ENCODE measurements at regions not wholly inside any gene's neighbourhood (a gene's known extent, or its start where the extent isn't known, plus 50 kb on each side); places are given as distances from the start of the nearest gene placed in this dataset.

DNA sequence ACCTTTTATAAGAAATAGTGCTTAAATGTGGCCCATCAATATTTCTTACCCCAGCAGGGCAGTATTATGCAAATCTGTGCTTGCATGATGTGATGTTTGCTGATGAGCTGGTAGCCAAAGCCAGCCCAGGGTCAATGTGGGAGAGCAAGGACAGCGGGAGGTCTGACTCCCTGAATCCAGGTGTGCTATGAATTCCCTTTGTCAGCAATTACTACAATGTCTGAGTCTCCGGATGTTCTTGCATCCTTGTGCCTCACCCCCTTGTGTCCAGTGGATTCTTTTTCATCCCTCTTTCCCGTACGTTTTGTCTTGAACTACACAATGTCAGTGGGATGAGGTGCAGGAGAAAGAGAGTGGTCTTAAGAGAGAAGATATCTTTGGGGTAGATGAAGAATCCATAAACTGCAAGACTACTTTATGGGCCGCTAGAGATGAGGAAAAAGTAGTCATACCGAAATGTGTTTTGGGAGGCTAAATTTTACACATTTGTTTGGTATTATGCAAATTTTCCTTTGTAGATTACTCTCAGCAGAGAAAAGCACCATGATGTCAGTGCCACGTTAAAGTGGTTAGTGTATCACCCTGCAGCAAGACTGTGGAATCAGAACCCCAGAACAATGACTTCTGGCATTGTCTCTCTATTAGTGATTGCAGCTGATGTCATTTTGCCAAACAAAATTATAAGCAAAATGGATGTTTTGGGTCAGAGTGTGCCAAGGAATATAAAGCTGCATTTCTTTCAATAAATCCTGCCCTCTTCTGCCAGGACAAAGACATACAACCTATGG is 53.5 kb upstream of the TSHZ3 start:
- in situ Hi-C loops (cut with HindIII; ENCODE audit: low sequenced_read_pairs), result no loop called here

- in situ Hi-C loops (cut with HindIII; ENCODE audit: low sequenced_read_pairs), result no loop called here
These were observed 56.9 kb upstream of the TSHZ3 start for GRCh38 chr19:31406106-31406505.

- in situ Hi-C loops (cut with HindIII; ENCODE audit: low sequenced_read_pairs), result no loop called here
These were observed 59.4 kb upstream of the TSHZ3 start for GRCh38 chr19:31408460-31409124.

GRCh38 chr19:31413353-31413752 is 64.1 kb upstream of the TSHZ3 start:
- in situ Hi-C loops (cut with HindIII; ENCODE audit: low sequenced_read_pairs), result no loop called here

GRCh38 chr19:31415322-31415721 is 66.1 kb upstream of the TSHZ3 start:
- in situ Hi-C loops (cut with HindIII; ENCODE audit: low sequenced_read_pairs), result no loop called here

- in situ Hi-C loops (cut with HindIII; ENCODE audit: low sequenced_read_pairs), result no loop called here
These were observed 67.3 kb upstream of the TSHZ3 start for GRCh38 chr19:31416548-31416947.

GRCh38 chr19:31418055-31418454 is 68.8 kb upstream of the TSHZ3 start:
- in situ Hi-C loops (cut with HindIII; ENCODE audit: low sequenced_read_pairs), result no loop called here

DNA sequence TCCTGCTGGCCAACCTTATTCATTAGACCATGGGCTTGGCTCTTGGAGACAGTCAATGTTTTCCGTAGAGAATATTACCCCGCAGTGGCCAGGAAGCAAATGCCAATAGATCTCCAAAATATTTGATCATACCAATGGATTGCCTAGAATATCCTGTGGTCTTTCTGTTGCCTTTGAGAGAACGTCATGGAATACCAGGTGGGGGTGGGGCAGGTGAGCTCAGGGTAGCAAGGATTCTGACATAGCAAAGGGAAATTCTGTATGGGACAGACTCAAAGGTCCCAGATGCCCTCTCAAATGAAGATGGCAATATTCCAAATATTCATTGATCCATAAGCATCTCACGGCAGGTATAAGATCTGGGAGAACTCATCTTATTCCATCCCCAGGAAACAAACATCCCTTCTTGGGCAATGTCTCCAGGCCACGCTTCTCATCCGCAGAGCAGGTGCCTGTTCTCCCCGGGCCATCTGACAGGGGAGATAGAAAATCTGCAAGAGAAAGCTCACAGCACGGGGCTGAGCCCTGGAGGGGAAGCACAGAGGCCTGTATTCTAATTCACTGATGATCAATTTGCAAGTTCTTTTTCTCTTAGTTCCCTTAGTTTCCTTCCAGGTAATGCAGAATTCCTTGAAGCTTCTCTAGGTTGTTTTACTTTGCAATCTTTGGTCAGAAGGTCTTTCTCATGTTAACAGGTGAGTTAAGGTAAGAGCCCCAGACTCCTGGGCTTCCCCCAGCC is 69.6 kb upstream of the TSHZ3 start:
- in situ Hi-C loops (cut with HindIII; ENCODE audit: low sequenced_read_pairs), result no loop called here

DNA sequence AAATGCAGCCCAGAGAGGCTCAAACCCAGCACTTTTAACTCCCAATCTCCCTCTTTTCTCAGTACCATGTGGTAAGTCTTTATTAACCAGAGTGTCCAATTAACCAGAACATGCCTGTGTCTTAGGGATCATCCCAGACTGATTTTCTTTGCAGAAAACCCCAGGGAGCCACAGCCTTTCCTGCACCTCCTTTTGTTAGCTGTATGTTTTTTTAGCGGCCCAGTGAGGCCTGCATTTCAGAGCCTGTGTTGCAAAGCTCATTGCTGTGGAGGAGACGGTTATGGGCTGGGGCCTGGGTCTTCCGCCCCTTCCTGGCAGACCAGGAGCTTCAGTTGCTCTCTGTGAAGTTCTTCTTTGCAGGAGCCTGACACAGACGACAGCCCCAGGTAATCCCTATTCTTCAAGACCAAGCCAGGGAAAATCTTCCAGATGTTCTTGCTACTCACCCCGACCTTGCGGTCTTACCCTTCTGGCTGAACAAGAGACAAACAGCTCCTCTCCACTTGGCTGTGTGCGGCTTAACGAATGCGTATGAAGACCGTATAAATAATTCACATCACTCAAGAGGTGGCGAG is 70.7 kb upstream of the TSHZ3 start:
- in situ Hi-C loops (cut with HindIII; ENCODE audit: low sequenced_read_pairs), result no loop called here

DNA sequence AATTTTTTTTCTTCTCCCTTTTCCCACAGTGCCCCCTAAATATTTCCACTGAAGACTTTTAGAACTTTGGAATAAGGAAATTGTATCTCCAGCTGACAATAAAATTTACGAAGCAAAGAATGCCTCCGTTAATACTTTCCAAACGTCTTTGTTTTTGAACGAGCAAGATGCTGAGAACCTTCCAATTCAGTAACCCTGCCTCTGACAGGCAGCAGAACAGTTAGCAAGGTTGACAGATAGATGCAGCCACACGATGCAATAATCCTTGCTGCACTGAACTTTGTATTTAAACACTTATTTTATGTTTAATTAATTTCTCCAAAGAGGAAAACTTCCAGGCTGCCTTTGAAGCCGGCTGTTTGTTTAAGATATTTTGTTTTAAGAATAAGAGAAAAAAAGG is 71.8 kb upstream of the TSHZ3 start:
- in situ Hi-C loops (cut with HindIII; ENCODE audit: low sequenced_read_pairs), result no loop called here

DNA sequence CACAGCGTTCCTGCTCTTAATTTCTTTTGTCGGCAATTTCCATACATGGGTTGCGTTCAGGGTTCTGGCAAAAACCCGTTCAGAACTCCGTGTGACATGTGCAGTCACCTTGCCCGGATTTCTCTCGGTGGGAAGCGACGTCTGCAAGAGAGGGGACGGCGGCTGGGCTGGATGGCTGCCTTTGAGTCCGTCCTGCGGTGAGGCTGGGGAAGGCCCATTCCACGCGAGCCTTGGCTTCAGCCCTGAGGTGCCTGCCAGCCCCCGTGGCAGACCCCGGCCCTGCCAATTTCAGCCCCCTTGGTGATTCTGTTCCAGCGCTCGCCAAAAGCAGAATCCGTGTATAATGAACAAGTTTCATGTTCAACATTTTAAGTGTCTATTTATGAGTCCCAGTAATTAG is 72.6 kb upstream of the TSHZ3 start:
- in situ Hi-C loops (cut with HindIII; ENCODE audit: low sequenced_read_pairs), result no loop called here

- in situ Hi-C loops (cut with HindIII; ENCODE audit: low sequenced_read_pairs), result no loop called here
These were observed 74.7 kb upstream of the TSHZ3 start for GRCh38 chr19:31423896-31424295.

- in situ Hi-C loops (cut with HindIII; ENCODE audit: low sequenced_read_pairs), result no loop called here
These were observed 75.8 kb upstream of the TSHZ3 start for GRCh38 chr19:31424861-31425620.

GRCh38 chr19:31427857-31428256 is 78.6 kb upstream of the TSHZ3 start:
- in situ Hi-C loops (cut with HindIII; ENCODE audit: low sequenced_read_pairs), result no loop called here

DNA sequence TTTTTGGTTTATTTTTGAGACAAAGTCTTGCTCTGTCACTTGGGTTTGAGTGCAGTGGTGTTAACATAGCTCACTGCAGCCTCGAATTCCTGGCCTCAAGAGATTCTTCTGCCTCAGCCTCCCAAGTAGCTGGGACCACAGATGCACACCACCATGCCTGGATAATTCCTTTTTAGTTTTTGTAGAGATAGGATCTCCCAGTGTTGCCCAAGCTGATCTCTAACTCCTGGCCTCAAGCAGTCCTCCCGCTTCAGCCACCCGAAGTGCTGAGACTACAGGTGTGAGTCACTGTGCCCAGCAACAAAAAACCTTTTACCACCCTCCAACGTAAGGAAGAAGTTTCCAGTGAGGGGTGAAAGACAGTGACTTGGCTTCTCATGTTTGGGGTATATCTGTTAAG is 81.1 kb upstream of the TSHZ3 start:
- in situ Hi-C loops (cut with HindIII; ENCODE audit: low sequenced_read_pairs), result no loop called here

DNA sequence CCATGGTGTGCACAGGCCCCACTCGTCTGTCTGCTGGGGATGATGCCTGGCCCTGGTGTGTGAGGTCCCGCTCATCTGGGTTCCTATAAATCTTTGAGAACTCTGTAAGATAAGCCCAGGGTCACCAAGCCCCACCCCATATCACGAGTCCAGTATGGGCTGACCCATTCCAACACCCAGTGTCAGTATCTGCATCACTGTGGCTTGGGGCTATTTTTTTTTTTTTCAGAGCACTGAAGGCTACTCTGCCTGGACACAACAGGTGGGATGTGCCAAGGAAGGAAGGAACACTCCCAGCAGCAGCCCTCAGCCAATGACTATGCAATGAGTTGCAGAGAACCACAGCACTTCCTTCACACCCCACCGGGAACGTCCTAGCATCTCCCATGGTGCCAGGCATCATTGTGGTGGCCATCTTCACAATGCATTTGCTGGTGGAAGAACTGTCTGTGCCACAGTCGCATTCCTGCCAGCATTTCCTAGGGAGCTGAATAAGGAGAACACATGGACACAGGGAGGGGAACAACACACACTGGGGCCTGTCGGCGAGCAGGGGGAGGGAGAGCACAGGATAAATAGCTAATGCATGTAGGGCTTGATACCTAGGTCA is 83.1 kb upstream of the TSHZ3 start:
- in situ Hi-C loops (cut with HindIII; ENCODE audit: low sequenced_read_pairs), result no loop called here

DNA sequence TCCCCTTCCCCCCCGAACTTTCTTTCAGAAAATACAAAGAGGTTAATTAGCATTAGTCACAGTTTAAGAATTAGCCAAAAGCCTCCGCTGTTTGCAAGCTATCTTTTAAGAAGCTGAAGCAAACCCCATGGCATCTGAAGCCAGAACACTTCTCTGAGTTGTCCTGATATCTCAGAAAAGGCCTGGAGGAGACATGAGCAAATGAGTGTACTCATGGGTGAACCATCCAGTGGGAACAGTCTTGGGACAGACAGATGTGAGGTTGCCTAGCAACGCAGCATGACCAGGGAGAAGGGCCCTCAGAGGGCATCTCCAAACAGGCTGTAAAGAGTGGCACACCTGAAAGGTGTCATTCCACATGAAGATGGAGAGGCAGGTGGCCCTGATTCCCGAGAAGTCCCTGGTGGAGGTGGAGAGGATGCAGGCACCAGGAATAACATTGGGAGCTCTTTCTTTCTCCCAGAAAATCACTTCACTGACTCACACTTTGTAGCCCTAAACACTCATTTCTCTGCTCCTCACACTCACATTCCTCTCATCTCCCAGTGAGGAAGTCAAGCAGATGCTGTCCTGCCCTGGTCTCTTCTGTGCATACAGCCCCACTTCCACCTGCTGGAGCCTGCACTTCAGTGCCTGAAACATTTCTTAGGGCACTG is 87.0 kb upstream of the TSHZ3 start:
- in situ Hi-C loops (cut with HindIII; ENCODE audit: low sequenced_read_pairs), result no loop called here

DNA sequence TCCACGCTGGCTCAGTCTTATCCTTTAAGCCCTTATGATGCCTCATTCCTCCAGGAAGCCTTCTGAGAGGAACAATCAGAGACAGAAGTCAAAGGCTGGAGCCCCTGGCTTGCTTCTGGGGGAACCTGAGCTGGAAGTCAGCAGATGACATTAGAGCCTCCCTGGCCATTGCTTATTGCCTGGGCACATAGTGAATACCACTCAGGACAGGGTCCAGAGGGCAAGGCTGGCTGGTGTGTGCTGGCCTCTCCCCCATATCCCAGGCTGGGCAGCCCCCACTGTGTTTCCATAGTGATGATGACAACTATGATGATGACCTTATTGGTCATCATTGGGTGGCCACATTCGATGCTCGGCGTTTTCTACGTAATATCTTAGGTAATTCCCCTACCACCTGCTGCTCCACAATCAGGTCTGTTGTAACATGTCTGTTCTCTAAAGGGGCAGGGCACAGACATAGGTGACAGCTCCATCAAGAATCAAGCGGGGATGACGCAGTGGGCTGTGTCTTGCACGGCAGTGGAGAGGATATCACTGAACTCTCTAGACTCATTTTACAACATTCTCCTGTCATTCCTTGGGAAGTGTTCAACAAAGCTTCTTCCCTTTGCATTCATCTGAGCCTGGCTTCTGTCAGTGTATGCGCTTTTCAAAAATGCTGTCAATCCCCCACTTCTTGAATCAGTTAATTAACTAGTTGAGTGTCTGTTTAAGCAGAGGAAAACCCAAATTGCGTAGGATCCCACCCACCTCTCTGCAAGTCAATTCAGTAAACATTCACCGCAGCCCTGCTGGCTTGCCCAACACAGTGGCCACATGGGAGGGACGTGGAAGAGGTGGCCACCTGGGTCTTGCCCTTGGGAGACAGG is 89.4 kb upstream of the TSHZ3 start:
- in situ Hi-C loops (cut with HindIII; ENCODE audit: low sequenced_read_pairs), result no loop called here

- in situ Hi-C loops (cut with HindIII; ENCODE audit: low sequenced_read_pairs), result no loop called here
These were observed 90.0 kb upstream of the TSHZ3 start for GRCh38 chr19:31439270-31439573.

Data from DLD1 (cell line).